HUES64 (cell line): ENCODE measurements at regions not wholly inside any gene's neighbourhood (a gene's known extent, or its start where the extent isn't known, plus 50 kb on each side); places are given as distances from the start of the nearest gene placed in this dataset.

ENCODE experiments used
- H3K27ac ChIP-seq: 2 replicates; pipeline ENCODE4 v1.7.0; 2013; ENCODE audit warnings: low read depth, low read length, inconsistent platforms
- H3K27me3 ChIP-seq: 2 replicates; pipeline ENCODE4 v1.6.1; 2013; ENCODE audit warnings: mild to moderate bottlenecking, low read length; ENCODE audit not compliant: insufficient read depth
- H3K36me3 ChIP-seq: 2 replicates; pipeline ENCODE4 v1.6.1; 2013; ENCODE audit warnings: mild to moderate bottlenecking, low read length; ENCODE audit not compliant: insufficient read depth
- H3K4me1 ChIP-seq: 2 replicates; pipeline ENCODE4 v1.6.1; 2013; ENCODE audit warnings: mild to moderate bottlenecking, low read length, moderate library complexity; ENCODE audit not compliant: insufficient read depth
- H3K4me3 ChIP-seq: 2 replicates; pipeline ENCODE4 v1.5.1; 2013; ENCODE audit warnings: mild to moderate bottlenecking, low read length, moderate library complexity
- H3K9ac ChIP-seq: 2 replicates; pipeline ENCODE4 v1.6.1; 2013; ENCODE audit warnings: mild to moderate bottlenecking, low read depth, low read length
- H3K9me3 ChIP-seq: 2 replicates; pipeline ENCODE4 v1.6.1; 2013; ENCODE audit warnings: low read depth, low read length; ENCODE audit not compliant: insufficient read depth
- WGBS: fragments of 150-250, 120-280 bp; methylation state at CpG from one replicate; pipeline ENCODE4 v1.1.7; 2013; ENCODE audit warnings: missing lambda C conversion rate; 5-methylcytosine and 5-hydroxymethylcytosine counted together

- H3K4me1 ChIP-seq, result no peaks in the 10 kb centered on the region
- no peak overlapping the region for H3K27ac ChIP-seq
- H3K4me3 ChIP-seq, result no peak overlapping the region
- 92% methylated on average over 9 of the region's 9 CpGs for WGBS
- H3K27me3 ChIP-seq, result peaks cover 49% of the 10 kb centered on the region
- H3K36me3 ChIP-seq, result no peaks in the 10 kb centered on the region
- no peaks in the 10 kb centered on the region for H3K9me3 ChIP-seq
- no peak overlapping the region for H3K9ac ChIP-seq
Measured at GRCh38 chr2:120679526-120679925, 56.1 kb upstream of the GLI2 start.

GRCh38 chr2:120680136-120680761 is 55.4 kb upstream of the GLI2 start:
- Histone ChIP-seq H3K27me3 (peaks cover 44% of the 10 kb centered on the region), H3K4me1 (no peaks in the 10 kb centered on the region), H3K4me3 (no peak overlapping the region), H3K36me3 (no peaks in the 10 kb centered on the region), H3K27ac (no peak overlapping the region), H3K9ac (no peak overlapping the region), H3K9me3 (no peaks in the 10 kb centered on the region)
- WGBS, result 38% methylated on average over 14 of the region's 18 CpGs

GRCh38 chr2:120681181-120681580 is 54.5 kb upstream of the GLI2 start:
- Histone ChIP-seq H3K9me3 (no peaks in the 10 kb centered on the region), H3K9ac (no peak overlapping the region), H3K4me3 (no peak overlapping the region), H3K36me3 (no peaks in the 10 kb centered on the region), H3K27ac (no peak overlapping the region), H3K4me1 (no peaks in the 10 kb centered on the region), H3K27me3 (peaks cover 37% of the 10 kb centered on the region)
- 70% methylated on average over 4 of the region's 4 CpGs for WGBS

GRCh38 chr2:120681696-120682288 is 53.9 kb upstream of the GLI2 start:
- Histone ChIP-seq H3K9me3 (no peaks in the 10 kb centered on the region), H3K36me3 (no peaks in the 10 kb centered on the region), H3K4me3 (no peak overlapping the region), H3K27ac (no peak overlapping the region), H3K9ac (no peak overlapping the region), H3K27me3 (peaks cover 31% of the 10 kb centered on the region), H3K4me1 (no peaks in the 10 kb centered on the region)
- WGBS, result 97% methylated on average over 11 of the region's 11 CpGs

- Histone ChIP-seq H3K27me3 (peaks cover 23% of the 10 kb centered on the region), H3K36me3 (no peaks in the 10 kb centered on the region), H3K4me3 (no peak overlapping the region), H3K4me1 (no peaks in the 10 kb centered on the region), H3K9me3 (no peaks in the 10 kb centered on the region), H3K9ac (no peak overlapping the region), H3K27ac (no peak overlapping the region)
- 63% methylated on average over 12 of the region's 12 CpGs for WGBS
Measured at GRCh38 chr2:120682654-120683053, 53.0 kb upstream of the GLI2 start.

GRCh38 chr2:120683081-120683480 is 52.6 kb upstream of the GLI2 start:
- WGBS, result 68% methylated on average over 6 of the region's 6 CpGs
- Histone ChIP-seq H3K36me3 (no peaks in the 10 kb centered on the region), H3K4me1 (no peaks in the 10 kb centered on the region)

GRCh38 chr2:120683701-120684100 is 52.0 kb upstream of the GLI2 start:
- no peak overlapping the region for H3K27ac ChIP-seq
- H3K9ac ChIP-seq, result no peak overlapping the region
- H3K27me3 ChIP-seq, result peaks cover 14% of the 10 kb centered on the region
- H3K36me3 ChIP-seq, result no peaks in the 10 kb centered on the region
- 83% methylated on average over 4 of the region's 4 CpGs for WGBS
- no peak overlapping the region for H3K4me3 ChIP-seq
- H3K9me3 ChIP-seq, result no peaks in the 10 kb centered on the region
- H3K4me1 ChIP-seq, result no peaks in the 10 kb centered on the region

More at GRCh38 chr2:120683081-120683480, 52.6 kb upstream of the GLI2 start:
- no peak overlapping the region for H3K27ac ChIP-seq
- peaks cover 18% of the 10 kb centered on the region for H3K27me3 ChIP-seq
- no peak overlapping the region for H3K9ac ChIP-seq
- no peaks in the 10 kb centered on the region for H3K9me3 ChIP-seq
- H3K4me3 ChIP-seq, result no peak overlapping the region

GRCh38 chr2:120684289-120685065 is 51.2 kb upstream of the GLI2 start:
- Histone ChIP-seq H3K36me3 (no peaks in the 10 kb centered on the region), H3K27me3 (peaks cover 7% of the 10 kb centered on the region), H3K9me3 (no peaks in the 10 kb centered on the region), H3K4me1 (no peaks in the 10 kb centered on the region), H3K27ac (no peak overlapping the region), H3K9ac (no peak overlapping the region), H3K4me3 (no peak overlapping the region)
- WGBS, result 93% methylated on average over 8 of the region's 9 CpGs

- H3K9me3 ChIP-seq, result no peaks in the 10 kb centered on the region
- H3K4me3 ChIP-seq, result no peak overlapping the region
- no peaks in the 10 kb centered on the region for H3K4me1 ChIP-seq
- no peaks in the 10 kb centered on the region for H3K27me3 ChIP-seq
- no peak overlapping the region for H3K9ac ChIP-seq
- no peaks in the 10 kb centered on the region for H3K36me3 ChIP-seq
- WGBS, result 85% methylated on average over 5 of the region's 5 CpGs
- H3K27ac ChIP-seq, result no peak overlapping the region
Measured at GRCh38 chr2:120685066-120685973, 50.3 kb upstream of the GLI2 start.
